Panc1 (cell line): ENCODE measurements at regions not wholly inside any gene's neighbourhood (a gene's known extent, or its start where the extent isn't known, plus 50 kb on each side); places are given as distances from the start of the nearest gene placed in this dataset.

Experiments
- CTCF ChIP-seq: fragments of 450-650 bp; IDR thresholded peaks from 2 replicates; pipeline ENCODE4 v1.5.1; 2017; ENCODE audit warnings: mild to moderate bottlenecking
- POLR2AphosphoS5 ChIP-seq: IDR thresholded peaks from 2 replicates; pipeline ENCODE4 v1.6.1; 2012; ENCODE audit warnings: mild to moderate bottlenecking, low read depth, low read length, moderate library complexity
- SIN3A ChIP-seq: IDR thresholded peaks from 2 replicates; pipeline ENCODE4 v1.6.1; 2012; ENCODE audit warnings: low read depth, mild to moderate bottlenecking, low read length, moderate library complexity, borderline replicate concordance; ENCODE audit not compliant: insufficient read depth
- TCF7L2 ChIP-seq: IDR thresholded peaks from 2 replicates; pipeline ENCODE4 v1.6.1; 2011; ENCODE audit warnings: mild to moderate bottlenecking, low read depth, low read length, inconsistent platforms

- TF ChIP-seq CTCF, result no peak
- TF ChIP-seq SIN3A, result no peak
- TF ChIP-seq POLR2AphosphoS5, result no peak
- no peak for TF ChIP-seq TCF7L2
Observed at GRCh38 chr15:97615114-97615513, 345.4 kb upstream of the ARRDC4 start.
